Type B pancreatic cell (in vitro differentiated cells): ENCODE measurements at regions not wholly inside any gene's neighbourhood (a gene's known extent, or its start where the extent isn't known, plus 50 kb on each side); places are given as distances from the start of the nearest gene placed in this dataset.
A peak's percentile ranks its signal among the peaks of the same experiment; 100 is the strongest.

Source experiments
- DNase-seq: peaks from one replicate; pipeline ENCODE4 v3.0.0; 2021; ENCODE audit warnings: mixed read lengths; ENCODE audit not compliant: unreplicated experiment; ENCODE audit errors: extremely low spot score
- H3K27ac Mint-ChIP-seq: 2 replicates; pipeline ENCODE4 v1.8.0; 2021; ENCODE audit warnings: mild to moderate bottlenecking, mixed read lengths
- H3K27me3 Mint-ChIP-seq: 2 replicates; pipeline ENCODE4 v1.8.0; 2021; ENCODE audit warnings: mixed read lengths
- H3K36me3 Mint-ChIP-seq: 2 replicates; pipeline ENCODE4 v1.8.0; 2021; ENCODE audit warnings: mixed read lengths
- H3K4me1 Mint-ChIP-seq: one replicate; pipeline ENCODE4 v1.8.0; 2021; ENCODE audit warnings: mixed read lengths; ENCODE audit not compliant: unreplicated experiment
- H3K4me3 Mint-ChIP-seq: 2 replicates; pipeline ENCODE4 v1.8.0; 2021; ENCODE audit warnings: mild to moderate bottlenecking, mixed read lengths
- H3K9me3 Mint-ChIP-seq: 2 replicates; pipeline ENCODE4 v1.8.0; 2021; ENCODE audit warnings: mixed read lengths
- TF ChIP-seq, protein P1 (sequence below): fragments of 200-600 bp; sonication (generic); conservative IDR thresholded peaks from 2 replicates; pipeline ENCODE4 v1.5.0; 2021; ENCODE audit warnings: antibody characterized with exemption, mild to moderate bottlenecking

GRCh38 chr7:35988105-35988504 lies 164.9 kb upstream of the EEPD1 start:
- Mint-ChIP-seq H3K27ac (no peak overlapping the region), H3K9me3 (no peaks in the 10 kb centered on the region)

GRCh38 chr7:35988818-35989217 lies 164.2 kb upstream of the EEPD1 start:
- peak overlapping the region; percentile 62 for H3K27ac Mint-ChIP-seq
- H3K27me3 Mint-ChIP-seq, result peaks cover 4% of the 10 kb centered on the region
- peaks cover 21% of the 10 kb centered on the region for H3K4me1 Mint-ChIP-seq
- no peak overlapping the region for H3K4me3 Mint-ChIP-seq
- no peaks in the 10 kb centered on the region for H3K9me3 Mint-ChIP-seq
- no peaks in the 10 kb centered on the region for H3K36me3 Mint-ChIP-seq
- DNase-seq, result no peak
- TF ChIP-seq, protein P1, sequence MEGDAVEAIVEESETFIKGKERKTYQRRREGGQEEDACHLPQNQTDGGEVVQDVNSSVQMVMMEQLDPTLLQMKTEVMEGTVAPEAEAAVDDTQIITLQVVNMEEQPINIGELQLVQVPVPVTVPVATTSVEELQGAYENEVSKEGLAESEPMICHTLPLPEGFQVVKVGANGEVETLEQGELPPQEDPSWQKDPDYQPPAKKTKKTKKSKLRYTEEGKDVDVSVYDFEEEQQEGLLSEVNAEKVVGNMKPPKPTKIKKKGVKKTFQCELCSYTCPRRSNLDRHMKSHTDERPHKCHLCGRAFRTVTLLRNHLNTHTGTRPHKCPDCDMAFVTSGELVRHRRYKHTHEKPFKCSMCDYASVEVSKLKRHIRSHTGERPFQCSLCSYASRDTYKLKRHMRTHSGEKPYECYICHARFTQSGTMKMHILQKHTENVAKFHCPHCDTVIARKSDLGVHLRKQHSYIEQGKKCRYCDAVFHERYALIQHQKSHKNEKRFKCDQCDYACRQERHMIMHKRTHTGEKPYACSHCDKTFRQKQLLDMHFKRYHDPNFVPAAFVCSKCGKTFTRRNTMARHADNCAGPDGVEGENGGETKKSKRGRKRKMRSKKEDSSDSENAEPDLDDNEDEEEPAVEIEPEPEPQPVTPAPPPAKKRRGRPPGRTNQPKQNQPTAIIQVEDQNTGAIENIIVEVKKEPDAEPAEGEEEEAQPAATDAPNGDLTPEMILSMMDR, result no peak

More at GRCh38 chr7:35988105-35988504, 164.9 kb upstream of the EEPD1 start:
- Mint-ChIP-seq H3K27me3 (peaks cover 4% of the 10 kb centered on the region), H3K4me1 (peaks cover 17% of the 10 kb centered on the region), H3K36me3 (no peaks in the 10 kb centered on the region), H3K4me3 (no peak overlapping the region)
- DNase-seq, result no peak
- TF ChIP-seq, protein P1, result no peak

DNA sequence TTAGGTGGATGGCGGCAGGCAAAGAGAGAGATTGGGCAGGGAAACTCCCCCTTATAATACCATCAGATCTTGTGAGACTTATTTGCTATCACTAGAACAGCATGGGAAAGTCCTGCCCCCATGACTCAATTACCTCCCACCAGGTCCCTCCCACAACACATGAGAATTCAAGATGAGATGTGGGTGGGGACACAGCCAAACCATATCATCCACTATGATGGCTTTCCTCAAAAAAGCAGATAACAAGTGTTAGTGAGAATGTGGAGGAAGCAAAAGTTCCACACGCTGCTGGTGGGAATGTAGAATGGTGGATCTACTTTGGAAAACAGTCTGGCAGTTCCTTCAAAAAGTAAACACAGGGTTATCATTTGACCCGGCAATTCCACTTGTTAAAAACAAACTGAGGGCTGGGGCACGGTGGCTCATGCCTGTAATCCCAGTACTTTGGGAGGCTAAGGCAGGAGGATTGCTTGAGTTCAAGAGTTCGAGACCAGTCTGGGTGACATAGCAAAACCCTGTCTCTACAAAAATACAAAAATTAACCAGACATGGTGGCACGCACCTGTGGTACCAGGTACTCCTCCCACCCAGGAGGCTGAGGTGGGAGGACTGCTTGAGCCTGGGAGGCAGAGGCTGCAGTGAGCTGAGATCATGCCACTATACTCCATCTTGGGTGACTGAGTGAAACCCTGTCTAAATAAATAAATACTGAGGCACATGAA lies 161.4 kb upstream of the EEPD1 start:
- no peak for DNase-seq
- Mint-ChIP-seq H3K27ac (no peak overlapping the region), H3K9me3 (no peaks in the 10 kb centered on the region), H3K36me3 (no peaks in the 10 kb centered on the region), H3K4me3 (no peak overlapping the region), H3K4me1 (peaks cover 16% of the 10 kb centered on the region), H3K27me3 (no peaks in the 10 kb centered on the region)
- TF ChIP-seq, protein P1, result no peak

DNA sequence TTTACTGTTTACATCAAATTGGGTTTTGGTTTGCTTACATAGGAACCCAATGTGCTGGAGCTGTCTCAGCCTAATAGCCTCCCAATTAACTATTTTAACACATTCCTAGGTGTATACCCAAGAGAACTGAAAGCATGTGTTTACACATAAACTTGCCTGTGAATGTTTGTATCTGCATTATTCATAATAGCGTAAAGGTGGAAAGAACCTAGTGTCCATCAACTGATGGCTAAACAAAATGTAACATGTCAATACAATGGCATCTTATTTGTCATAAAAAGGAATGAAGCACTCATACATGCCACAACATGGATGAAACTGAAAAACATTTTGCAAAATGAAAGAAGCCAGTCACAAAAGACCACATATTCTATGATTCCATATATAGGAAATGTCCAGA lies 160.6 kb upstream of the EEPD1 start:
- peaks cover 16% of the 10 kb centered on the region for H3K4me1 Mint-ChIP-seq
- no peak for DNase-seq
- no peak overlapping the region for H3K4me3 Mint-ChIP-seq
- H3K9me3 Mint-ChIP-seq, result no peaks in the 10 kb centered on the region
- no peak overlapping the region for H3K27ac Mint-ChIP-seq
- no peaks in the 10 kb centered on the region for H3K27me3 Mint-ChIP-seq
- TF ChIP-seq, protein P1, result no peak
- no peaks in the 10 kb centered on the region for H3K36me3 Mint-ChIP-seq

DNA sequence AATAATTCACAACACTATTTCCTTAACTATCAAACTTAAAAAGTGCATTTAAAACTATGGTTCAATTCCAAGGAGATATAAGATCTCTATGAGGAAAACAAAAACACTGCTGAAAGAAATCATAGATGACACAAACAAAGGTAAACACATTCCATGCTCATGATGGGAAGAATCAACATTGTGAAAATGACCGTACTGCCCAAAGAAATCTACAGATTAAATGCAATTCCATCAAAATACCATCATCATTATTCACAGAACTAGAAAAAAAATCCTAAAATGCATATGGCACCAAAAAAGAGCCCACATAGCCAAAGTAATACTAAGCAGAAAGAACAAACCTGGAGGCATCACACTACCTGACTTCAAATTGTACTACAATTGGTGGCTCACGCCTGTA lies 159.9 kb upstream of the EEPD1 start:
- Mint-ChIP-seq H3K4me3 (no peak overlapping the region), H3K9me3 (no peaks in the 10 kb centered on the region), H3K4me1 (peaks cover 16% of the 10 kb centered on the region), H3K36me3 (no peaks in the 10 kb centered on the region), H3K27ac (no peak overlapping the region), H3K27me3 (no peaks in the 10 kb centered on the region)
- DNase-seq, result no peak
- TF ChIP-seq, protein P1, result no peak
